ENCODE measurements at regions not wholly inside any gene's neighbourhood (a gene's known extent, or its start where the extent isn't known, plus 50 kb on each side); places are given as distances from the start of the nearest gene placed in this dataset.

DNA sequence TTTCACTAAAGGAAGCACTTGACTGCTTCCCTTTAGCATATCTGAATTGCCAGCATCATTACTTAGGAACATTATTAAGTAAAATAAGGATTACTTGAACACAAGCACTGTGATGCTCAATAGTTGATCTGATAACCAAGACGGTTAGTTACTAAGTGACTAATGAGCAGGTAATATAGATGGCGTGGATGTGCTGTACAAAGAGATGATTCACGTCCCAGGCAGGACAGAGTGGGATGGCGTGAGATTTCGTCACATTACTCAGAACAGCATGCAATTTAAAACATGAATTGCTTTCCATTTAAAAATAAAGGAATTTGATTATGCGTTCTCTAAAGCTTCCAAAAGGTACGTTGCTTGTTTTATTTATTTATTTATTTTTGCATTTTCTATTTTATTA, 240.0 kb upstream of the ARHGEF26 start:
- H3K4me3 ChIP-seq (ENCODE audit: low read length): no peak overlapping the region
- no peaks in the 10 kb centered on the region for H3K79me2 ChIP-seq (ENCODE audit: control insufficient read depth, low read length)
- no peaks in the 10 kb centered on the region for H3K27me3 ChIP-seq (ENCODE audit: control insufficient read depth, low read length)
- H3F3A ChIP-seq (ENCODE audit: control insufficient read depth, insufficient read depth): no peaks in the 10 kb centered on the region
- H3K27ac ChIP-seq (ENCODE audit: low read depth, low read length): no peak overlapping the region
- no peaks in the 10 kb centered on the region for H3K36me3 ChIP-seq (ENCODE audit: control insufficient read depth, low read length)
- no peaks in the 10 kb centered on the region for H3K9me3 ChIP-seq (ENCODE audit: control insufficient read depth, insufficient read depth, low read length)
- H3K9me2 ChIP-seq (replicated peaks; ENCODE audit: control insufficient read depth, low read length): no peaks in the 10 kb centered on the region
- no peak for TF ChIP-seq EZH2phosphoT487 (IDR thresholded peaks at IDR 0.05; ENCODE audit: borderline replicate concordance, low read length)
- TF ChIP-seq, protein P1, sequence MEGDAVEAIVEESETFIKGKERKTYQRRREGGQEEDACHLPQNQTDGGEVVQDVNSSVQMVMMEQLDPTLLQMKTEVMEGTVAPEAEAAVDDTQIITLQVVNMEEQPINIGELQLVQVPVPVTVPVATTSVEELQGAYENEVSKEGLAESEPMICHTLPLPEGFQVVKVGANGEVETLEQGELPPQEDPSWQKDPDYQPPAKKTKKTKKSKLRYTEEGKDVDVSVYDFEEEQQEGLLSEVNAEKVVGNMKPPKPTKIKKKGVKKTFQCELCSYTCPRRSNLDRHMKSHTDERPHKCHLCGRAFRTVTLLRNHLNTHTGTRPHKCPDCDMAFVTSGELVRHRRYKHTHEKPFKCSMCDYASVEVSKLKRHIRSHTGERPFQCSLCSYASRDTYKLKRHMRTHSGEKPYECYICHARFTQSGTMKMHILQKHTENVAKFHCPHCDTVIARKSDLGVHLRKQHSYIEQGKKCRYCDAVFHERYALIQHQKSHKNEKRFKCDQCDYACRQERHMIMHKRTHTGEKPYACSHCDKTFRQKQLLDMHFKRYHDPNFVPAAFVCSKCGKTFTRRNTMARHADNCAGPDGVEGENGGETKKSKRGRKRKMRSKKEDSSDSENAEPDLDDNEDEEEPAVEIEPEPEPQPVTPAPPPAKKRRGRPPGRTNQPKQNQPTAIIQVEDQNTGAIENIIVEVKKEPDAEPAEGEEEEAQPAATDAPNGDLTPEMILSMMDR (IDR thresholded peaks at IDR 0.05; ENCODE audit: low read depth, low read length, poor library complexity, severe bottlenecking): no peak
- H4K20me1 ChIP-seq (ENCODE audit: control insufficient read depth, insufficient read depth, low read depth, low read length): no peaks in the 10 kb centered on the region
- H3K4me1 ChIP-seq (ENCODE audit: control insufficient read depth, low read length): no peaks in the 10 kb centered on the region
- H3K4me2 ChIP-seq (ENCODE audit: low read length): no peak overlapping the region

DNA sequence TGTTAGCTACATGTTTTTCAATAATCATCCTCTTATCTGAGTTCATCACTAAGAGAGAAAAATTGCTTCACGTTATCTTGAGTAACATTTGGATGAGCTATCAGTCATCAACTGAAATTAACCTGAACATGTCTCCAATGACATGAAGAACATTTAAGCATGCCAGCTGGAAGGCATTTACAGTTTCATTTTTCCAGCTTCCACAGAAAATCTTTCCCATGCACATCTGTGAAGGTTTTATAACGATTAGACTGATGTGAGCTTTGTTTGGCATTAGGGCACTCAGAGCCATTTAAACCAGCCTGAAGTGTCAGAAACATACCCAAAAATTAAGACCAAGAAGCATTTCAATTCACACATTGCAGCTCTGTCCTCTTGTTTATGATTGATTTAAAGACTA, 235.8 kb upstream of the ARHGEF26 start:
- Histone ChIP-seq H3K9me2 (replicated peaks; ENCODE audit: control insufficient read depth, low read length) (no peaks in the 10 kb centered on the region), H3K36me3 (ENCODE audit: control insufficient read depth, low read length) (no peaks in the 10 kb centered on the region), H3K4me3 (ENCODE audit: low read length) (no peak overlapping the region), H3K27me3 (ENCODE audit: control insufficient read depth, low read length) (no peaks in the 10 kb centered on the region), H3K79me2 (ENCODE audit: control insufficient read depth, low read length) (no peaks in the 10 kb centered on the region), H3K4me2 (ENCODE audit: low read length) (no peak overlapping the region), H3K4me1 (ENCODE audit: control insufficient read depth, low read length) (no peaks in the 10 kb centered on the region), H3F3A (ENCODE audit: control insufficient read depth, insufficient read depth) (no peaks in the 10 kb centered on the region), H3K27ac (ENCODE audit: low read depth, low read length) (no peak overlapping the region), H4K20me1 (ENCODE audit: control insufficient read depth, insufficient read depth, low read depth, low read length) (no peaks in the 10 kb centered on the region), H3K9me3 (ENCODE audit: control insufficient read depth, insufficient read depth, low read length) (no peaks in the 10 kb centered on the region)
- TF ChIP-seq EZH2phosphoT487 (IDR thresholded peaks at IDR 0.05; ENCODE audit: borderline replicate concordance, low read length): no peak
- TF ChIP-seq, protein P1 (IDR thresholded peaks at IDR 0.05; ENCODE audit: low read depth, low read length, poor library complexity, severe bottlenecking): no peak

DNA sequence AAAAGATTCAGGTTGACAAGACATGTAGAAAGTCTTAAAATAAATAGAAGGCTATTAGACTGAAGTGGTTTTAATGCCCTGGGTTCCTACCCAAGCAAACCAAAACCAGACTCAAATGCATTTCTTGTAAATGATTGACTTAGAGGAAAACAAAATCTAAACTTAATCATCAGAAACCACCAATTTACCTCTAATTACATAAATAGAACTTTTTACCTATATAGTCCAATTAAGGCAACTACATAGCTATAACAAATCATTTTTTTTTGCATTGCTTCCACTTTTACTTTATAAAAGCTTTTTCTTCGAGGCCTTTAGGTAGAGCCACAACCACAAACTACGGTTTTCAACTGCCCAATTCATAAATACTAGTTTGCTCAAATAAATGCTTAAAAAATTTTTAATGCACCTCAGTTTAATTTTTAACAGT, 231.3 kb upstream of the ARHGEF26 start:
- TF ChIP-seq, protein P1 (IDR thresholded peaks at IDR 0.05; ENCODE audit: low read depth, low read length, poor library complexity, severe bottlenecking): no peak
- no peak for TF ChIP-seq EZH2phosphoT487 (IDR thresholded peaks at IDR 0.05; ENCODE audit: borderline replicate concordance, low read length)
- Histone ChIP-seq H3K36me3 (ENCODE audit: control insufficient read depth, low read length) (no peaks in the 10 kb centered on the region), H3K27me3 (ENCODE audit: control insufficient read depth, low read length) (no peaks in the 10 kb centered on the region), H3K9me2 (replicated peaks; ENCODE audit: control insufficient read depth, low read length) (no peaks in the 10 kb centered on the region), H3K27ac (ENCODE audit: low read depth, low read length) (no peak overlapping the region), H4K20me1 (ENCODE audit: control insufficient read depth, insufficient read depth, low read depth, low read length) (no peaks in the 10 kb centered on the region), H3K9me3 (ENCODE audit: control insufficient read depth, insufficient read depth, low read length) (no peaks in the 10 kb centered on the region), H3K79me2 (ENCODE audit: control insufficient read depth, low read length) (no peaks in the 10 kb centered on the region), H3F3A (ENCODE audit: control insufficient read depth, insufficient read depth) (no peaks in the 10 kb centered on the region), H3K4me3 (ENCODE audit: low read length) (no peak overlapping the region), H3K4me1 (ENCODE audit: control insufficient read depth, low read length) (no peaks in the 10 kb centered on the region), H3K4me2 (ENCODE audit: low read length) (no peak overlapping the region)

DNA sequence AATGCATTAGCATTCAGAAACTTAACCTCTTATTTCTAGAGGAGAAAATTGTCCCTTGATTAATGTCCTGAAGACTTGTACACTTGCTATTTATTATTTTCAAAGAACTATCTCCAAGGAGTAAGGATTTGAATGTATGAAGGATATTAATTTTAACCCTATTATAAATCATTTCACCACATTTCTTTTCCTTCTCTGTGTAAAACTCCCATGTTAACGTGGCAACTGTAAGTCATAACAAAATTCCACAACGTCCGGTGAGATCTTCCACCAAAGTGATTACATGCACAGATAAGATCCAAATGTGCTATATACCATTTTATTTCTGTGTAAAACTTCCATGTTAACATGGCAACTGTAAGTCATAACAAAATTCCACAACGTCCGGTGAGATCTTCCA, 229.1 kb upstream of the ARHGEF26 start:
- H3K4me2 ChIP-seq (ENCODE audit: low read length): no peak overlapping the region

More for the DNA sequence above, 229.1 kb upstream of the ARHGEF26 start:
- H3K4me1 ChIP-seq (ENCODE audit: control insufficient read depth, low read length): no peaks in the 10 kb centered on the region
- no peaks in the 10 kb centered on the region for H4K20me1 ChIP-seq (ENCODE audit: control insufficient read depth, insufficient read depth, low read depth, low read length)
- no peak for TF ChIP-seq EZH2phosphoT487 (IDR thresholded peaks at IDR 0.05; ENCODE audit: borderline replicate concordance, low read length)
- TF ChIP-seq, protein P1 (IDR thresholded peaks at IDR 0.05; ENCODE audit: low read depth, low read length, poor library complexity, severe bottlenecking): no peak
- H3K9me2 ChIP-seq (replicated peaks; ENCODE audit: control insufficient read depth, low read length): no peaks in the 10 kb centered on the region
- no peaks in the 10 kb centered on the region for H3K79me2 ChIP-seq (ENCODE audit: control insufficient read depth, low read length)
- H3K27me3 ChIP-seq (ENCODE audit: control insufficient read depth, low read length): no peaks in the 10 kb centered on the region
- no peaks in the 10 kb centered on the region for H3K9me3 ChIP-seq (ENCODE audit: control insufficient read depth, insufficient read depth, low read length)
- H3K27ac ChIP-seq (ENCODE audit: low read depth, low read length): no peak overlapping the region
- no peaks in the 10 kb centered on the region for H3F3A ChIP-seq (ENCODE audit: control insufficient read depth, insufficient read depth)
- H3K36me3 ChIP-seq (ENCODE audit: control insufficient read depth, low read length): no peaks in the 10 kb centered on the region
- no peak overlapping the region for H3K4me3 ChIP-seq (ENCODE audit: low read length)
